Endothelial cell of umbilical vein (primary cell): ENCODE measurements at regions not wholly inside any gene's neighbourhood (a gene's known extent, or its start where the extent isn't known, plus 50 kb on each side); places are given as distances from the start of the nearest gene placed in this dataset.

Experiments used
- BruUV-seq: library from RNA; stranded (reverse); fragments of 400-500 nt; replicated peaks from 2 replicates; lab custom pipeline; 2021; lab: Mats Ljungman, UMichigan
- CTCF ChIA-PET: fragments of 300-600, 350-600 bp; sonication (Branson Sonifier 250); formaldehyde crosslinking; loops from one replicate; lab custom pipeline; 2021; ENCODE audit warnings: antibody characterized with exemption, inconsistent platforms; lab: Charles Lee
- POLR2A ChIA-PET: fragments of 300-600, 350-600 bp; sonication (Branson Sonifier 250); formaldehyde crosslinking; loops from one replicate; lab custom pipeline; 2021; ENCODE audit warnings: antibody characterized with exemption, inconsistent platforms; lab: Charles Lee
- DNase-seq: peaks from one replicate; pipeline ENCODE4 v3.0.0-alpha.2; 2011; ENCODE audit warnings: low read depth, low spot score
- FAIRE-seq: peaks from 2 replicates; lab custom pipeline; 2011; peaks lifted over from hg19 to GRCh38; lab: Jason Lieb, UNC
- H2AFZ ChIP-seq: 2 replicates; pipeline ENCODE4 v1.6.0; 2012; ENCODE audit warnings: low read depth, low read length, control low read depth, inconsistent platforms
- H3K27ac ChIP-seq: 2 replicates; pipeline ENCODE4 v1.5.1; 2011; ENCODE audit warnings: low read depth, mild to moderate bottlenecking, control low read depth, low read length, moderate library complexity; ENCODE audit not compliant: insufficient read depth
- H3K27me3 ChIP-seq, 2 experiments: 2 replicates each; pipeline versions ENCODE4 v1.6.0 to v1.6.1; 2011; ENCODE audit warnings: low read length in 2 of 2, mixed read lengths in 1 of 2; ENCODE audit not compliant: control insufficient read depth in 2 of 2, insufficient read depth in 2 of 2
- H3K36me3 ChIP-seq, 2 experiments: 2 replicates in 1 of 2; 3 replicates in 1 of 2; pipeline ENCODE4 v1.5.1; 2011; ENCODE audit warnings: low read length in 2 of 2, mild to moderate bottlenecking in 1 of 2, moderate library complexity in 1 of 2; ENCODE audit not compliant: control insufficient read depth in 2 of 2, insufficient read depth in 2 of 2; ENCODE audit errors: extremely low read depth in 1 of 2
- H3K4me1 ChIP-seq: 3 replicates; pipeline ENCODE4 v1.5.1; 2011; ENCODE audit warnings: mild to moderate bottlenecking, low read length; ENCODE audit not compliant: control insufficient read depth, insufficient read depth; ENCODE audit errors: extremely low read depth
- H3K4me2 ChIP-seq: 2 replicates; pipeline ENCODE4 v1.6.1; 2011; ENCODE audit warnings: low read length, control low read depth, mixed read lengths; ENCODE audit not compliant: insufficient read depth
- H3K4me3 ChIP-seq, 3 experiments: fragments of 200-600 bp in 1 of 3; sonication (generic), shearing (Covaris generic) in 1 of 3; replicated peaks in 1 of 3; 2 replicates each; pipeline ENCODE4 v1.5.1; 2011 to 2016; ENCODE audit warnings: control low read depth in 3 of 3, low read length in 3 of 3, mild to moderate bottlenecking in 2 of 3, inconsistent platforms in 1 of 3, low read depth in 1 of 3, moderate library complexity in 1 of 3; ENCODE audit not compliant: insufficient read depth in 1 of 3
- H3K79me2 ChIP-seq: 2 replicates; pipeline ENCODE4 v1.6.0; 2012; ENCODE audit warnings: low read length, inconsistent platforms; ENCODE audit not compliant: control insufficient read depth, insufficient read depth
- H3K9ac ChIP-seq: replicated peaks from 2 replicates; pipeline ENCODE3; 2011; ENCODE audit warnings: low read length, control low read depth; ENCODE audit not compliant: insufficient read depth; ENCODE audit errors: extremely low read depth
- H3K9me1 ChIP-seq: replicated peaks from 3 replicates; pipeline ENCODE4 v1.6.0; 2011; ENCODE audit warnings: mild to moderate bottlenecking, low read length; ENCODE audit not compliant: control insufficient read depth, insufficient read depth; ENCODE audit errors: extremely low read depth
- H3K9me3 ChIP-seq: replicated peaks from 2 replicates; pipeline ENCODE4 v1.5.1; 2012; ENCODE audit warnings: low read length, inconsistent platforms; ENCODE audit not compliant: control insufficient read depth, insufficient read depth
- H4K20me1 ChIP-seq: replicated peaks from 2 replicates; pipeline ENCODE3; 2011; ENCODE audit warnings: mild to moderate bottlenecking, low read length; ENCODE audit not compliant: control insufficient read depth, insufficient read depth; ENCODE audit errors: extremely low read depth
- CTCF ChIP-seq, 2 donors: IDR thresholded peaks; 1 replicate in 1 of 2; 2 replicates in 1 of 2; pipeline ENCODE4 v1.5.1; 2011; ENCODE audit warnings: low read length in 2 of 2, mild to moderate bottlenecking in 2 of 2, moderate library complexity in 2 of 2, control low read depth in 1 of 2, inconsistent platforms in 1 of 2, low read depth in 1 of 2; ENCODE audit not compliant: insufficient read depth in 1 of 2; ENCODE audit errors: extremely low read depth in 1 of 2
- EZH2 ChIP-seq: IDR thresholded peaks from 2 replicates; pipeline ENCODE4 v1.6.1; 2012; ENCODE audit warnings: borderline replicate concordance, low read depth, mild to moderate bottlenecking, moderate library complexity, low read length, inconsistent platforms; ENCODE audit not compliant: severe bottlenecking
- FOS ChIP-seq: IDR thresholded peaks from 2 replicates; pipeline ENCODE4 v1.6.1; 2011; ENCODE audit warnings: mild to moderate bottlenecking, low read length, moderate library complexity, borderline replicate concordance; ENCODE audit not compliant: insufficient read depth
- MAX ChIP-seq: IDR thresholded peaks from 2 replicates; pipeline ENCODE4 v1.6.1; 2011; ENCODE audit not compliant: insufficient read depth, insufficient read length
- POLR2AphosphoS5 ChIP-seq: IDR thresholded peaks from 2 replicates; pipeline ENCODE4 v1.6.1; 2012; ENCODE audit warnings: low read depth, mild to moderate bottlenecking, control low read depth, low read length, moderate library complexity; ENCODE audit not compliant: insufficient read depth
- dilution Hi-C: fragments of 300-500 bp; cut with MboI; formaldehyde crosslinking; loops from one replicate; pipeline ENCODE4 v1.15.0; 2019; ENCODE audit warnings: low sequenced_read_pairs; ENCODE audit not compliant: extremely low pct_ligation_motif_present
- intact Hi-C: fragments of 100-400 bp; cut with micrococcal nuclease; formaldehyde crosslinking; loops from one replicate; pipeline ENCODE4 v1.10.0; 2022

DNA sequence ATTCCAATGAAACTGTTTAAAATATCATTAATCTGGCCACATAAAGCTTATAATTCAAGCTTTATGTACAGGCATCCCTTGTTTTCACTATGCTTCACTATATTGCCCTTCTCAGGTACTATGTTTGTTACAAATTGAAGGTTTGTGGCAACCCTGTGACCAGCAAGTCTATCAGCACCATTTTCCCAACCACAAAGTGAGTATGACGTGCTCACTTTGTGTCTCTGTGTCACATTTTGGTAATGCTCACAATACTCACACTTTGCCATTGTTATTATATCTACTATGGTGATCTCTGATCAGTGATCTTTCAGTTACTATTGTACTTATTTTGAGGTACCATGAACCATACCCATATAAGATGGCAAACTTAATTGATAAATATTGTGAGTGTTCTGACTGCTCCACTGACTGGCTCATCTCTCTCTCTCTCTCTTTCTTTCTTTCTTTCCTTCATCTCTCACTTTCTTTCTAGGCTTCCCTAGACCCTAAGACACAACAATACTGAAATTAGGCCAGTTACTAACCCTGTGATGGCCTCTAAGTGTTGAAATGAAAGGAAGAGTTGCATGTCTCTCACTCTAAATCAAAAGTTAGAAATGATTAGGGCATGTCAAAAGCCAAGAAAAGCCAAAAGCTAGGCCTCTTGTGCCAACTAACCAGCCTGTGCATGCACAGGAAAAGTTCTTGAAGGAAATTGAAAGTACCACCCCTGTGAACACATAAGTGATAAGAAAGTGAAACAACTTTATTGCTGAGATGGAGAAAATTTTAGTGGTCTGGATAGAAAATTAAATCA lies 227.9 kb downstream of the BCAS1 start:
- no peaks in the 10 kb centered on the region for H4K20me1 ChIP-seq
- no peaks in the 10 kb centered on the region for H3K27me3 ChIP-seq
- H3K4me3 ChIP-seq, result no peak overlapping the region
- no peak overlapping the region for H3K9ac ChIP-seq
- no peaks in the 10 kb centered on the region for H3K9me1 ChIP-seq
- TF ChIP-seq MAX (no peak), POLR2AphosphoS5 (no peak), FOS (no peak), EZH2 (no peak), CTCF (IDR thresholded peaks at IDR 0.05; ENCODE audit: extremely low read depth in 1 of 2, insufficient read depth in 1 of 2, low read depth in 1 of 2, low read length in 2 of 2) (no peak)
- no peak overlapping the region for H3K4me2 ChIP-seq
- no peaks in the 10 kb centered on the region for H3K9me3 ChIP-seq
- intact Hi-C loops, result no loop called here
- H3K36me3 ChIP-seq, result no peaks in the 10 kb centered on the region
- ChIA-PET CTCF (interaction anchor here (1.1 kb wide), 1 partner anchor 23 kb away, joined by 4 read pairs; no protein-coding TSS in a partner anchor), POLR2A (no interaction called here)
- dilution Hi-C loops, result no loop called here
- no TSS peak for BruUV-seq
- DNase-seq (no peak), FAIRE-seq (no peak)
- H3K79me2 ChIP-seq, result no peaks in the 10 kb centered on the region
- no peak overlapping the region for H3K27ac ChIP-seq
- H2AFZ ChIP-seq, result no peak overlapping the region
- no peaks in the 10 kb centered on the region for H3K4me1 ChIP-seq
